ENCODE measurements at regions not wholly inside any gene's neighbourhood (a gene's known extent, or its start where the extent isn't known, plus 50 kb on each side); places are given as distances from the start of the nearest gene placed in this dataset.
A peak's percentile ranks its signal among the peaks of the same experiment; 100 is the strongest.

- H3K4me3 ChIP-seq (ENCODE audit: low read depth, low read length), result no peak overlapping the region
Observed at GRCh38 chr3:177530908-177531307, 333.6 kb upstream of the TBL1XR1 start.

GRCh38 chr3:177536873-177537272 is 339.6 kb upstream of the TBL1XR1 start:
- no peak for DNase-seq (ENCODE audit: low read depth)
- H3K4me3 ChIP-seq (ENCODE audit: low read depth, low read length), result no peak overlapping the region

More at GRCh38 chr3:177530908-177531307, 333.6 kb upstream of the TBL1XR1 start:
- DNase-seq (ENCODE audit: low read depth), result no peak

- DNase-seq (ENCODE audit: low read depth), result no peak
- no peak overlapping the region for H3K4me3 ChIP-seq (ENCODE audit: low read depth, low read length)
Observed at GRCh38 chr3:177537612-177538011, 340.3 kb upstream of the TBL1XR1 start.

GRCh38 chr3:177538048-177538749 is 340.9 kb upstream of the TBL1XR1 start:
- DNase-seq (ENCODE audit: low read depth), result peak; percentile 74
- no peak overlapping the region for H3K4me3 ChIP-seq (ENCODE audit: low read depth, low read length)

- H3K4me3 ChIP-seq (ENCODE audit: low read depth, low read length), result no peak overlapping the region
Observed at GRCh38 chr3:177538750-177539730, 341.8 kb upstream of the TBL1XR1 start.

GRCh38 chr3:177541541-177541940 is 344.3 kb upstream of the TBL1XR1 start:
- DNase-seq (ENCODE audit: low read depth), result no peak
- no peak overlapping the region for H3K4me3 ChIP-seq (ENCODE audit: low read depth, low read length)

More at GRCh38 chr3:177538750-177539730, 341.8 kb upstream of the TBL1XR1 start:
- no peak for DNase-seq (ENCODE audit: low read depth)

GRCh38 chr3:177545964-177546363 is 348.7 kb upstream of the TBL1XR1 start:
- DNase-seq (ENCODE audit: low read depth), result no peak
- H3K4me3 ChIP-seq (ENCODE audit: low read depth, low read length), result no peak overlapping the region

- H3K4me3 ChIP-seq (ENCODE audit: low read depth, low read length), result no peak overlapping the region
- no peak for DNase-seq (ENCODE audit: low read depth)
Observed at GRCh38 chr3:177547711-177548350, 350.5 kb upstream of the TBL1XR1 start.

- DNase-seq (ENCODE audit: low read depth), result no peak
- H3K4me3 ChIP-seq (ENCODE audit: low read depth, low read length), result no peak overlapping the region
Observed at GRCh38 chr3:177550667-177551066, 353.4 kb upstream of the TBL1XR1 start.

GRCh38 chr3:177551431-177551836 is 354.2 kb upstream of the TBL1XR1 start:
- H3K4me3 ChIP-seq (ENCODE audit: low read depth, low read length), result no peak overlapping the region
- no peak for DNase-seq (ENCODE audit: low read depth)

GRCh38 chr3:177552051-177552450 is 354.8 kb upstream of the TBL1XR1 start:
- no peak overlapping the region for H3K4me3 ChIP-seq (ENCODE audit: low read depth, low read length)
- no peak for DNase-seq (ENCODE audit: low read depth)

GRCh38 chr3:177553012-177553411 is 355.7 kb upstream of the TBL1XR1 start:
- H3K4me3 ChIP-seq (ENCODE audit: low read depth, low read length), result no peak overlapping the region
- no peak for DNase-seq (ENCODE audit: low read depth)

GRCh38 chr3:177553579-177553978 is 356.3 kb upstream of the TBL1XR1 start:
- DNase-seq (ENCODE audit: low read depth), result no peak
- H3K4me3 ChIP-seq (ENCODE audit: low read depth, low read length), result no peak overlapping the region

- no peak overlapping the region for H3K4me3 ChIP-seq (ENCODE audit: low read depth, low read length)
- peak; percentile 51 for DNase-seq (ENCODE audit: low read depth)
Observed at GRCh38 chr3:177554895-177555759, 357.8 kb upstream of the TBL1XR1 start.

- no peak for DNase-seq (ENCODE audit: low read depth)
- H3K4me3 ChIP-seq (ENCODE audit: low read depth, low read length), result no peak overlapping the region
Observed at GRCh38 chr3:177557548-177557947, 360.3 kb upstream of the TBL1XR1 start.

- H3K4me3 ChIP-seq (ENCODE audit: low read depth, low read length), result no peak overlapping the region
- DNase-seq (ENCODE audit: low read depth), result no peak
Observed at GRCh38 chr3:177561365-177561764, 364.1 kb upstream of the TBL1XR1 start.

GRCh38 chr3:177561769-177562392 is 364.6 kb upstream of the TBL1XR1 start:
- no peak for DNase-seq (ENCODE audit: low read depth)
- H3K4me3 ChIP-seq (ENCODE audit: low read depth, low read length), result no peak overlapping the region

GRCh38 chr3:177563243-177563780 is 366.0 kb upstream of the TBL1XR1 start:
- H3K4me3 ChIP-seq (ENCODE audit: low read depth, low read length), result no peak overlapping the region
- no peak for DNase-seq (ENCODE audit: low read depth)

All from skeletal muscle cell (primary cell).